HepG2 (cell line): ENCODE measurements at regions not wholly inside any gene's neighbourhood (a gene's known extent, or its start where the extent isn't known, plus 50 kb on each side); places are given as distances from the start of the nearest gene placed in this dataset.

Source experiments
- CBFB ChIP-seq: sonication (generic); formaldehyde crosslinking; IDR thresholded peaks from 2 replicates; pipeline ENCODE4 v1.4.0; 2020; ENCODE audit warnings: missing genetic modification reagents
- ELF3 ChIP-seq: IDR thresholded peaks from 2 replicates; pipeline ENCODE4 v1.6.1; 2016; ENCODE audit warnings: missing genetic modification reagents, missing compliant biosample characterization
- FOXP4 ChIP-seq: sonication (generic); formaldehyde crosslinking; IDR thresholded peaks from 2 replicates; pipeline ENCODE4 v1.4.0; 2020; ENCODE audit warnings: missing genetic modification reagents
- HNRNPL ChIP-seq: fragments of 200-400 bp; formaldehyde crosslinking; IDR thresholded peaks from 2 replicates; pipeline ENCODE4 v1.6.1; 2017; ENCODE audit warnings: mild to moderate bottlenecking, low read depth, low read length
- NAIF1 ChIP-seq: sonication (generic); formaldehyde crosslinking; IDR thresholded peaks from 2 replicates; pipeline ENCODE4 v1.5.0; 2020; ENCODE audit warnings: mild to moderate bottlenecking, missing genetic modification reagents, borderline replicate concordance
- PHF5A ChIP-seq: IDR thresholded peaks from one replicate; pipeline ENCODE4 v1.6.1; 2018; ENCODE audit warnings: low read depth, missing genetic modification reagents; ENCODE audit not compliant: unreplicated experiment
- PRDM10 ChIP-seq: sonication (generic); formaldehyde crosslinking; IDR thresholded peaks from 2 replicates; pipeline ENCODE4 v1.4.0; 2020; ENCODE audit warnings: low read depth, missing genetic modification reagents
- PRMT3 ChIP-seq: sonication (generic); formaldehyde crosslinking; IDR thresholded peaks from 2 replicates; pipeline ENCODE4 v1.8.1; 2022; ENCODE audit warnings: low read depth, mild to moderate bottlenecking, moderate library complexity, missing genetic modification reagents, borderline replicate concordance
- U2AF2 ChIP-seq: fragments of 200-400 bp; formaldehyde crosslinking; IDR thresholded peaks from 2 replicates; pipeline ENCODE4 v1.6.1; 2017; ENCODE audit warnings: low read depth, mild to moderate bottlenecking, low read length
- ZBTB4 ChIP-seq: sonication (generic); formaldehyde crosslinking; IDR thresholded peaks from 2 replicates; pipeline ENCODE4 v1.4.0; 2020; ENCODE audit warnings: missing genetic modification reagents, mild to moderate bottlenecking, borderline replicate concordance
- ZNF501 ChIP-seq: sonication (generic); formaldehyde crosslinking; IDR thresholded peaks from 2 replicates; pipeline ENCODE4 v1.5.1; 2020; ENCODE audit warnings: mild to moderate bottlenecking, moderate library complexity, missing genetic modification reagents

GRCh38 chr11:19448651-19449050 lies 207.9 kb upstream of the E2F8 start (continued):
- TF ChIP-seq PRDM10 (CRISPR knock-in tag) (no peak), ZBTB4 (CRISPR knock-in tag) (no peak), HNRNPL (no peak), U2AF2 (no peak), CBFB (CRISPR knock-in tag) (no peak), ELF3 (no peak), NAIF1 (CRISPR knock-in tag) (no peak), FOXP4 (CRISPR knock-in tag) (no peak), ZNF501 (CRISPR knock-in tag) (no peak), PHF5A (CRISPR knock-in tag) (no peak), PRMT3 (CRISPR knock-in tag) (no peak)
